ENCODE measurements at regions not wholly inside any gene's neighbourhood (a gene's known extent, or its start where the extent isn't known, plus 50 kb on each side); places are given as distances from the start of the nearest gene placed in this dataset.

DNA sequence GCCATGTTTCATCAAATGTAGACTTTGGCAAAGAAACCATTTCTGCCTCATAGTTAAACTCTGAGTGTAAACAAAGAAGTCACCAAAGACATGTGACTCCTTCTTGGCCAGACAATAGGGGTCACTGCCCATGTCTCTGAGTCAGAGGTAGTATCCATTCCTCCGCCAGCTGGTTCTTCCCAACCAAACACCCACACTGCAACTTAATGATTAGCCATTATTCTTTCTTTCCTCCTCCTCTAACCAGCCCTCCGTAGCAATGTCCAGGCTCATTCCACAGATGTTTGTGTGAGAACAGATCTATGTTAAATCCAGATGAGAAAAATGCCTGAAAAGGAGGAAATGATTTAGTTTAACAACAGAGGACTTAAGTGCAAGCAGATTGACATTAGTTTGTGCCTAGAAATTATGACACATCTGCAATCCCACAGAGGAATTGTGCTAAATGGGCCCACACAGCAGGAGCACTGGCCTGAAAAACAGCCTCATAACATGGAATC lies 127.9 kb upstream of the SH3BP4 start:
- peak; percentile 89 to 95 (median 93) for ATAC-seq
- no peaks in the 10 kb centered on the region for H3K27me3 ChIP-seq
- WGBS (ENCODE audit: insufficient coverage, low coverage, low lambda C conversion rate, missing lambda C conversion rate): 3% methylated on average over 2 of the region's 2 CpGs
- H3K9me3 ChIP-seq: no peaks in the 10 kb centered on the region
- intact Hi-C loops (cut with DNase I): no loop called here
- DNase-seq: peak in 1 of 3 donors; percentile 63
- peaks cover 0 to 15% (median 5%) of the 10 kb centered on the region in 4 donors for H3K4me1 ChIP-seq
- H3K4me3 ChIP-seq: no peak overlapping the region
- H3K27ac ChIP-seq: peak overlapping the region; percentile 2 to 62 (median 41)
- H3K36me3 ChIP-seq: no peaks in the 10 kb centered on the region
- TF ChIP-seq POLR2A (IDR thresholded peaks at IDR 0.05): no peak
- TF ChIP-seq, protein P1, sequence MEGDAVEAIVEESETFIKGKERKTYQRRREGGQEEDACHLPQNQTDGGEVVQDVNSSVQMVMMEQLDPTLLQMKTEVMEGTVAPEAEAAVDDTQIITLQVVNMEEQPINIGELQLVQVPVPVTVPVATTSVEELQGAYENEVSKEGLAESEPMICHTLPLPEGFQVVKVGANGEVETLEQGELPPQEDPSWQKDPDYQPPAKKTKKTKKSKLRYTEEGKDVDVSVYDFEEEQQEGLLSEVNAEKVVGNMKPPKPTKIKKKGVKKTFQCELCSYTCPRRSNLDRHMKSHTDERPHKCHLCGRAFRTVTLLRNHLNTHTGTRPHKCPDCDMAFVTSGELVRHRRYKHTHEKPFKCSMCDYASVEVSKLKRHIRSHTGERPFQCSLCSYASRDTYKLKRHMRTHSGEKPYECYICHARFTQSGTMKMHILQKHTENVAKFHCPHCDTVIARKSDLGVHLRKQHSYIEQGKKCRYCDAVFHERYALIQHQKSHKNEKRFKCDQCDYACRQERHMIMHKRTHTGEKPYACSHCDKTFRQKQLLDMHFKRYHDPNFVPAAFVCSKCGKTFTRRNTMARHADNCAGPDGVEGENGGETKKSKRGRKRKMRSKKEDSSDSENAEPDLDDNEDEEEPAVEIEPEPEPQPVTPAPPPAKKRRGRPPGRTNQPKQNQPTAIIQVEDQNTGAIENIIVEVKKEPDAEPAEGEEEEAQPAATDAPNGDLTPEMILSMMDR (IDR thresholded peaks at IDR 0.05): no peak

DNA sequence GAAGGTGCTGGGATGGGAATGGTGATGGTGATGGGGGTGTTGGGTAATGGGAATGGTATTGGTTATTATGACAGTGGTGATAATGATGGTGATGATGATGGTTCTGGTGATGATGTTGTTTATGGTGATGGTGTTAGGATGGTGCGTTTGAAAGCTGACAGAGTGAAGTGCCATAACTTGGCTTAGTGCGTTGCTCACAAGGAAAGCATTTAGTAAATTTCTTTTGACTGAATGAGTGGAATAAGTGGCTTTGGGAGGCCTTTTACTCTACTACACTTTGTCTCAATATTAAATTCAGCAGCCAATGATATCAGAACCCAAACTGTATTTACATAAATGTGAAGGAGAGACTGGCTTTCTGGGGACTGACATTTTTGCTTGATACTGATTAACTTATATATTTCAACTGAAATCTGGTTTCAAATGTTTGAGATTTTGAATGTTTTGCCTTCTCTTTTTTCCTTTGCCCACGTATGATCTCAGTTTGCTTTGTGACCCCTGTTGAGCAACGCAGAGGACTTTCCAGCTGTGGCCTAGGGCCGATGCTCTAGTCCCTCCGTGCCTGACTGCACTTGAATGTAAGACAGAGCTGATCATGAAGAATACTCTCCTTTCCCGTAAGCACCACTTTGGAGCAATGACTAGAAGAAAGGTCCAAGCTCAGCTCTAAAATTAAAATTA lies 128.5 kb upstream of the SH3BP4 start:
- H3K27ac ChIP-seq: peak overlapping the region in 2 of 3 donors; percentile 2 to 62
- no peak overlapping the region for H3K4me3 ChIP-seq
- no peaks in the 10 kb centered on the region for H3K9me3 ChIP-seq
- ATAC-seq (peak; percentile 82 to 92 (median 84)), DNase-seq (peak; percentile 46 to 68 (median 59))
- WGBS (ENCODE audit: insufficient coverage, low coverage, low lambda C conversion rate, missing lambda C conversion rate): 54% methylated on average over 7 of the region's 7 CpGs
- no peak for TF ChIP-seq POLR2A (IDR thresholded peaks at IDR 0.05)
- H3K4me1 ChIP-seq: peaks cover 0 to 15% (median 5%) of the 10 kb centered on the region in 4 donors
- intact Hi-C loops (cut with DNase I): no loop called here
- H3K27me3 ChIP-seq: no peaks in the 10 kb centered on the region
- H3K36me3 ChIP-seq: no peaks in the 10 kb centered on the region

DNA sequence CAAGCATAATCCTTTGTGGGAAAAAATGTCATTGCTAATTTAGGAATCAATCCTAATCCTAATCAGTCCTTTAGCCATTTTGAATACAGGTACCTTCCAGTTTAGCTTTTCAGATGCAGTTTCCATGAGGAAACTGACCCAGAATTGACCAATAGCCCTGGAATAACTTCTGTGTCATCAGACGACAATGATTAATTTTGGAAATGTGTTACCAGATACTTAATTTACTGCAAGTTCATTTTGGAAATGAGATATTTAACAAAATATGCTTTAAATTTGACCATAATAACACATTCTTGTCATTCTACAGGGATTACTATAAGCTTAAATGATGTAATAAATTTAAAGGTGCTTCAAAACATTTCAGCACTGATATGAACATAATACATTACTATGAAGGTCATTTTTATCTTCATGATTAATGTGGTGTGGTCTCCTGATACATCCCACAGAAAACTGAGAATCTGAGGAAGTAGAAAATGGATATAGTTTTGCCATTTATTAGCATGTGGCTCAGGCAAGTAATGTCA lies 129.8 kb upstream of the SH3BP4 start:
- Histone ChIP-seq H3K4me3 (no peak overlapping the region), H3K36me3 (no peaks in the 10 kb centered on the region), H3K27me3 (no peaks in the 10 kb centered on the region), H3K27ac (no peak overlapping the region), H3K9me3 (no peaks in the 10 kb centered on the region), H3K4me1 (peaks cover 0 to 15% (median 5%) of the 10 kb centered on the region in 4 donors)
- TF ChIP-seq, protein P1 (IDR thresholded peaks at IDR 0.05): no peak
- no peak for TF ChIP-seq POLR2A (IDR thresholded peaks at IDR 0.05)
- WGBS (ENCODE audit: insufficient coverage, low coverage, low lambda C conversion rate, missing lambda C conversion rate): 80% methylated on average over 1 of the region's 1 CpG
- ATAC-seq: no peak
- intact Hi-C loops (cut with DNase I): no loop called here
- no peak for DNase-seq

DNA sequence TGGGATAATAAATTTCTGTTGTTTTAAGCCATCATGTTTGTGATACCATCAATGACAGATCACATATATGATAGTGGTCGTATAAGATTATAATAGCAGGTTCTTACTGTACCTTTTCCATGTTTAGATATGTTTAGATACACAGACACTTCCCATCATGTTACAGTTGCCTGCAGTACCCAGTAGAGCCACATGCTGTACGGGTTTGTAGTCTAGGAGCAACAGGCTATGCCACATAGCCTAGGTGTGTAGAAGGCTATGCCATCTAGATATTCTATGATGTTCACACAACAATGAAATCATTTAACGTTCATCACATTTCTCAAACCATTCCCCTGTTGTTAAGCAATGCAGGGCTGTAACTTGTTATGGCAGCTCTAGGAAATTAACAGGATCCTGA lies 132.9 kb upstream of the SH3BP4 start:
- no peak for DNase-seq
- TF ChIP-seq, protein P1 (IDR thresholded peaks at IDR 0.05): no peak
- TF ChIP-seq POLR2A (IDR thresholded peaks at IDR 0.05): no peak

DNA sequence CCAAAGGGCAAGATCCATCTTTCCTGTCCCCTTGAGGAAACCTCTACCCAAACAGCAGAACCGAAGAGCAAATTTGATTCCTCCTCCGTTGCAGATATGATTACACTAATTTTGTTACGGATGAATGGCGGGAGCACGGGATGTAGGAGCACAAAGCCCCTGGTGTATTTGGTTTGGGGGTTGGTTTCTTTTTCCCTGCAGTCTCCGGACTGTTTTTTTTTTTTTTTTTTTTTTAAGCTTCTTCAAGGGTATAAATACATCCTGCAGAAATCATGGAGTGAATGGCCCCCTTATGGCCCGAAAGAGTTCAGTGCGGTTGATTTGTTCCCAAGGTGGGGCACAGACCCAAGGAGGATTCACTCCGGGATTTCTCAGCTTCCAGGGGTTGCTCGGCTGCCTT lies 135.3 kb upstream of the SH3BP4 start:
- intact Hi-C loops (cut with DNase I): no loop called here
- ATAC-seq: no peak

More for the DNA sequence above, 132.9 kb upstream of the SH3BP4 start:
- 91% methylated on average over 1 of the region's 3 CpGs for WGBS (ENCODE audit: insufficient coverage, low coverage, low lambda C conversion rate, missing lambda C conversion rate)
- H3K27ac ChIP-seq: no peak overlapping the region
- H3K9me3 ChIP-seq: no peaks in the 10 kb centered on the region
- peaks cover 0 to 8% (median 1%) of the 10 kb centered on the region in 4 donors for H3K4me1 ChIP-seq
- H3K27me3 ChIP-seq: no peaks in the 10 kb centered on the region
- no peak for ATAC-seq
- H3K4me3 ChIP-seq: no peak overlapping the region
- no peaks in the 10 kb centered on the region for H3K36me3 ChIP-seq
- intact Hi-C loops (cut with DNase I): no loop called here

More for the DNA sequence above, 135.3 kb upstream of the SH3BP4 start:
- Histone ChIP-seq H3K9me3 (no peaks in the 10 kb centered on the region), H3K36me3 (no peaks in the 10 kb centered on the region), H3K4me3 (no peak overlapping the region), H3K27ac (no peak overlapping the region), H3K4me1 (no peaks in the 10 kb centered on the region), H3K27me3 (no peaks in the 10 kb centered on the region)
- DNase-seq: no peak
- WGBS (ENCODE audit: insufficient coverage, low coverage, low lambda C conversion rate, missing lambda C conversion rate): 71% methylated on average over 6 of the region's 10 CpGs
- TF ChIP-seq POLR2A (IDR thresholded peaks at IDR 0.05): no peak
- TF ChIP-seq, protein P1 (IDR thresholded peaks at IDR 0.05): no peak
